Activated naive CD4-positive, alpha-beta T cell treated with anti-CD3 and anti-CD28 coated beads for 36 hours (primary cell): ENCODE measurements at regions not wholly inside any gene's neighbourhood (a gene's known extent, or its start where the extent isn't known, plus 50 kb on each side); places are given as distances from the start of the nearest gene placed in this dataset.

Experiments
- CTCF ChIA-PET: fragments of 350-600 bp; sonication (Branson Sonifier 250); formaldehyde crosslinking; loops from one replicate; lab custom pipeline; 2021; ENCODE audit warnings: antibody characterized with exemption; lab: Charles Lee
- DNase-seq: peaks from one replicate; pipeline ENCODE4 v3.0.0-alpha.2; 2020
- H3K27ac Mint-ChIP-seq: one replicate; pipeline ENCODE4 v1.8.0; 2021; ENCODE audit warnings: mild to moderate bottlenecking, mixed read lengths
- H3K27me3 Mint-ChIP-seq: one replicate; pipeline ENCODE4 v1.8.0; 2021; ENCODE audit warnings: low read depth, mixed read lengths
- H3K36me3 Mint-ChIP-seq: one replicate; pipeline ENCODE4 v1.8.0; 2021; ENCODE audit warnings: low read depth, mixed read lengths
- H3K4me1 Mint-ChIP-seq: one replicate; pipeline ENCODE4 v1.8.0; 2021; ENCODE audit warnings: low read depth, mixed read lengths
- H3K4me3 Mint-ChIP-seq: one replicate; pipeline ENCODE4 v1.8.0; 2021; ENCODE audit warnings: mild to moderate bottlenecking, moderate library complexity, mixed read lengths
- H3K9me3 Mint-ChIP-seq: one replicate; pipeline ENCODE4 v1.8.0; 2021; ENCODE audit warnings: mixed read lengths
- intact Hi-C: fragments of 100-400 bp; cut with micrococcal nuclease; formaldehyde crosslinking; loops from one replicate; pipeline ENCODE4 v1.15.1; 2023

- Mint-ChIP-seq H3K9me3 (peaks cover 3% of the 10 kb centered on the region), H3K27me3 (no peaks in the 10 kb centered on the region), H3K27ac (no peak overlapping the region), H3K4me1 (no peaks in the 10 kb centered on the region), H3K4me3 (no peak overlapping the region), H3K36me3 (no peaks in the 10 kb centered on the region)
- intact Hi-C loops: no loop called here
- no peak for DNase-seq
- CTCF ChIA-PET: no interaction called here
Measured at GRCh38 chr18:64840911-64841701, 692.2 kb upstream of the LINC00305 start.

- DNase-seq: no peak
- H3K9me3 Mint-ChIP-seq: peaks cover 15% of the 10 kb centered on the region
- no peak overlapping the region for H3K4me3 Mint-ChIP-seq
- no peak overlapping the region for H3K27ac Mint-ChIP-seq
- CTCF ChIA-PET: no interaction called here
- H3K27me3 Mint-ChIP-seq: no peaks in the 10 kb centered on the region
- no peaks in the 10 kb centered on the region for H3K4me1 Mint-ChIP-seq
- intact Hi-C loops: no loop called here
- no peaks in the 10 kb centered on the region for H3K36me3 Mint-ChIP-seq
Measured at GRCh38 chr18:64810354-64810753, 661.5 kb upstream of the LINC00305 start.

GRCh38 chr18:64809801-64810200 is 660.9 kb upstream of the LINC00305 start:
- DNase-seq: no peak
- Mint-ChIP-seq H3K4me1 (no peaks in the 10 kb centered on the region), H3K4me3 (no peak overlapping the region), H3K27ac (no peak overlapping the region), H3K9me3 (peaks cover 15% of the 10 kb centered on the region), H3K36me3 (no peaks in the 10 kb centered on the region), H3K27me3 (no peaks in the 10 kb centered on the region)
- intact Hi-C loops: no loop called here
- CTCF ChIA-PET: no interaction called here

GRCh38 chr18:64807560-64807959 is 658.7 kb upstream of the LINC00305 start:
- CTCF ChIA-PET: no interaction called here
- H3K9me3 Mint-ChIP-seq: peaks cover 7% of the 10 kb centered on the region
- H3K4me3 Mint-ChIP-seq: no peak overlapping the region

GRCh38 chr18:64806691-64807090 is 657.8 kb upstream of the LINC00305 start:
- H3K27me3 Mint-ChIP-seq: no peaks in the 10 kb centered on the region
- H3K4me3 Mint-ChIP-seq: no peak overlapping the region
- H3K4me1 Mint-ChIP-seq: no peaks in the 10 kb centered on the region
- no peak overlapping the region for H3K27ac Mint-ChIP-seq
- H3K36me3 Mint-ChIP-seq: no peaks in the 10 kb centered on the region
- H3K9me3 Mint-ChIP-seq: peaks cover 7% of the 10 kb centered on the region
- DNase-seq: no peak
- CTCF ChIA-PET: no interaction called here
- intact Hi-C loops: no loop called here

More at GRCh38 chr18:64807560-64807959, 658.7 kb upstream of the LINC00305 start:
- no peaks in the 10 kb centered on the region for H3K27me3 Mint-ChIP-seq
- intact Hi-C loops: no loop called here
- DNase-seq: no peak
- H3K27ac Mint-ChIP-seq: no peak overlapping the region
- no peaks in the 10 kb centered on the region for H3K4me1 Mint-ChIP-seq
- H3K36me3 Mint-ChIP-seq: no peaks in the 10 kb centered on the region

- Mint-ChIP-seq H3K27ac (no peak overlapping the region), H3K36me3 (no peaks in the 10 kb centered on the region), H3K4me1 (no peaks in the 10 kb centered on the region), H3K27me3 (no peaks in the 10 kb centered on the region), H3K4me3 (no peak overlapping the region), H3K9me3 (peaks cover 9% of the 10 kb centered on the region)
- CTCF ChIA-PET: no interaction called here
- no peak for DNase-seq
- intact Hi-C loops: no loop called here
Measured at GRCh38 chr18:64806232-64806631, 657.3 kb upstream of the LINC00305 start.

- Mint-ChIP-seq H3K9me3 (peaks cover 9% of the 10 kb centered on the region), H3K27ac (no peak overlapping the region), H3K36me3 (no peaks in the 10 kb centered on the region), H3K4me1 (no peaks in the 10 kb centered on the region), H3K4me3 (no peak overlapping the region), H3K27me3 (no peaks in the 10 kb centered on the region)
- DNase-seq: no peak
- intact Hi-C loops: no loop called here
- CTCF ChIA-PET: no interaction called here
Measured at GRCh38 chr18:64803471-64803870, 654.6 kb upstream of the LINC00305 start.

- intact Hi-C loops: no loop called here
- CTCF ChIA-PET: no interaction called here
- Mint-ChIP-seq H3K4me3 (no peak overlapping the region), H3K27ac (no peak overlapping the region), H3K4me1 (no peaks in the 10 kb centered on the region), H3K27me3 (no peaks in the 10 kb centered on the region), H3K9me3 (peaks cover 6% of the 10 kb centered on the region), H3K36me3 (no peaks in the 10 kb centered on the region)
- DNase-seq: no peak
Measured at GRCh38 chr18:64800151-64800550, 651.3 kb upstream of the LINC00305 start.

- H3K9me3 Mint-ChIP-seq: peaks cover 6% of the 10 kb centered on the region
- H3K36me3 Mint-ChIP-seq: no peaks in the 10 kb centered on the region
- H3K27me3 Mint-ChIP-seq: no peaks in the 10 kb centered on the region
- CTCF ChIA-PET: no interaction called here
- no peaks in the 10 kb centered on the region for H3K4me1 Mint-ChIP-seq
- no peak for DNase-seq
- intact Hi-C loops: no loop called here
- no peak overlapping the region for H3K27ac Mint-ChIP-seq
- no peak overlapping the region for H3K4me3 Mint-ChIP-seq
Measured at GRCh38 chr18:64799376-64799775, 650.5 kb upstream of the LINC00305 start.

GRCh38 chr18:64791236-64791635 is 642.3 kb upstream of the LINC00305 start:
- no peak overlapping the region for H3K27ac Mint-ChIP-seq
- H3K4me3 Mint-ChIP-seq: no peak overlapping the region
- CTCF ChIA-PET: no interaction called here
- H3K27me3 Mint-ChIP-seq: no peaks in the 10 kb centered on the region
- intact Hi-C loops: no loop called here
- H3K9me3 Mint-ChIP-seq: no peaks in the 10 kb centered on the region
- no peak for DNase-seq
- H3K36me3 Mint-ChIP-seq: no peaks in the 10 kb centered on the region
- H3K4me1 Mint-ChIP-seq: no peaks in the 10 kb centered on the region

GRCh38 chr18:64785686-64786085 is 636.8 kb upstream of the LINC00305 start:
- Mint-ChIP-seq H3K27ac (no peak overlapping the region), H3K9me3 (peaks cover 3% of the 10 kb centered on the region), H3K27me3 (no peaks in the 10 kb centered on the region), H3K36me3 (no peaks in the 10 kb centered on the region), H3K4me1 (no peaks in the 10 kb centered on the region), H3K4me3 (no peak overlapping the region)
- intact Hi-C loops: no loop called here
- CTCF ChIA-PET: no interaction called here
- no peak for DNase-seq

- Mint-ChIP-seq H3K9me3 (peaks cover 1% of the 10 kb centered on the region), H3K4me1 (no peaks in the 10 kb centered on the region), H3K4me3 (no peak overlapping the region), H3K36me3 (no peaks in the 10 kb centered on the region), H3K27ac (no peak overlapping the region), H3K27me3 (no peaks in the 10 kb centered on the region)
- CTCF ChIA-PET: no interaction called here
- DNase-seq: no peak
- intact Hi-C loops: no loop called here
Measured at GRCh38 chr18:64777556-64777955, 628.7 kb upstream of the LINC00305 start.

- H3K36me3 Mint-ChIP-seq: no peaks in the 10 kb centered on the region
- peaks cover 11% of the 10 kb centered on the region for H3K9me3 Mint-ChIP-seq
- H3K4me1 Mint-ChIP-seq: no peaks in the 10 kb centered on the region
- H3K27ac Mint-ChIP-seq: no peak overlapping the region
- intact Hi-C loops: no loop called here
- no peak overlapping the region for H3K4me3 Mint-ChIP-seq
- CTCF ChIA-PET: no interaction called here
- DNase-seq: no peak
- H3K27me3 Mint-ChIP-seq: no peaks in the 10 kb centered on the region
Measured at GRCh38 chr18:64765908-64766307, 617.0 kb upstream of the LINC00305 start.
